Parathyroid adenoma (tissue), 2 donors: ENCODE measurements at regions not wholly inside any gene's neighbourhood (a gene's known extent, or its start where the extent isn't known, plus 50 kb on each side); places are given as distances from the start of the nearest gene placed in this dataset.

Source experiments
- H2AFZ ChIP-seq: fragments of 300-600 bp; sonication (generic); one replicate; pipeline ENCODE4 v1.7.0; 2017; ENCODE audit warnings: antibody characterized with exemption, mild to moderate bottlenecking
- H3K27ac ChIP-seq: fragments of 300-600 bp; sonication (generic); one replicate; pipeline ENCODE4 v1.7.0; 2017
- H3K27me3 ChIP-seq: fragments of 300-600 bp; sonication (generic); one replicate; pipeline ENCODE4 v1.7.0; 2017; ENCODE audit warnings: low read length; ENCODE audit not compliant: control insufficient read depth, insufficient read depth
- H3K36me3 ChIP-seq: fragments of 300-600 bp; sonication (generic); one replicate; pipeline ENCODE4 v1.7.0; 2017; ENCODE audit warnings: low read length; ENCODE audit not compliant: control insufficient read depth, insufficient read depth
- H3K4me1 ChIP-seq: fragments of 300-600 bp; sonication (generic); one replicate; pipeline ENCODE4 v1.7.0; 2017; ENCODE audit warnings: control low read depth
- H3K4me2 ChIP-seq: fragments of 300-600 bp; sonication (generic); one replicate; pipeline ENCODE4 v1.7.0; 2017; ENCODE audit warnings: low read length
- H3K4me3 ChIP-seq: fragments of 300-600 bp; sonication (generic); one replicate; pipeline ENCODE4 v1.7.0; 2017; ENCODE audit warnings: low read depth, low read length
- H3K79me2 ChIP-seq: fragments of 300-600 bp; sonication (generic); one replicate; pipeline ENCODE4 v1.7.0; 2017; ENCODE audit warnings: control low read depth
- H3K9ac ChIP-seq: fragments of 300-600 bp; sonication (generic); one replicate; pipeline ENCODE4 v1.7.0; 2017; ENCODE audit warnings: mild to moderate bottlenecking
- H3K9me3 ChIP-seq: fragments of 300-600 bp; sonication (generic); one replicate; pipeline ENCODE4 v1.7.0; 2017; ENCODE audit warnings: low read length; ENCODE audit not compliant: control insufficient read depth
- TF ChIP-seq, protein P1 (sequence below): fragments of 300-600 bp; sonication (generic); IDR thresholded peaks from one replicate; pipeline ENCODE4 v1.7.0; 2017; ENCODE audit warnings: antibody characterized with exemption, mild to moderate bottlenecking
- donor health status: primary hyperparathyroidism.

DNA sequence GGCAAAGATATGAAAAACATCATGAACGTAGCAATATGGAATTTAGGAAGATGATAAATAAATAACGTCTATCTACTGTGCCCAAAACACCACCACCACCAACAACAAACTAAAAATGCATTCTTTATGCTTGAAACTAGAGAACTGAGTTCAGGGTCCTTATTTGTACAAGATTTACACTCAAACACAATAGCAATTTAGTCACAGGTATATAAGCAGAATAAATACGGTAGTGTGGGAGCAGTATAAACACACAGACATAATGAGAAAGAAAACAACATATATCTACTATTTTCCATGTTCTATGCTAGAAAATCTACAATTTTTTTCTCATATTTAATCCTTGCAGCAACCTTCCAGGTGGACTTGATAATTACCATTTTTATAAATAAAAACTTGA is 64.3 kb downstream of the ARL4A start:
- Histone ChIP-seq H3K4me1 (no peaks in the 10 kb centered on the region), H3K27me3 (no peaks in the 10 kb centered on the region), H3K9me3 (no peaks in the 10 kb centered on the region), H2AFZ (no peak overlapping the region), H3K9ac (no peak overlapping the region), H3K27ac (no peak overlapping the region), H3K4me2 (no peak overlapping the region), H3K4me3 (no peak overlapping the region), H3K36me3 (no peaks in the 10 kb centered on the region), H3K79me2 (no peaks in the 10 kb centered on the region)
- TF ChIP-seq, protein P1, sequence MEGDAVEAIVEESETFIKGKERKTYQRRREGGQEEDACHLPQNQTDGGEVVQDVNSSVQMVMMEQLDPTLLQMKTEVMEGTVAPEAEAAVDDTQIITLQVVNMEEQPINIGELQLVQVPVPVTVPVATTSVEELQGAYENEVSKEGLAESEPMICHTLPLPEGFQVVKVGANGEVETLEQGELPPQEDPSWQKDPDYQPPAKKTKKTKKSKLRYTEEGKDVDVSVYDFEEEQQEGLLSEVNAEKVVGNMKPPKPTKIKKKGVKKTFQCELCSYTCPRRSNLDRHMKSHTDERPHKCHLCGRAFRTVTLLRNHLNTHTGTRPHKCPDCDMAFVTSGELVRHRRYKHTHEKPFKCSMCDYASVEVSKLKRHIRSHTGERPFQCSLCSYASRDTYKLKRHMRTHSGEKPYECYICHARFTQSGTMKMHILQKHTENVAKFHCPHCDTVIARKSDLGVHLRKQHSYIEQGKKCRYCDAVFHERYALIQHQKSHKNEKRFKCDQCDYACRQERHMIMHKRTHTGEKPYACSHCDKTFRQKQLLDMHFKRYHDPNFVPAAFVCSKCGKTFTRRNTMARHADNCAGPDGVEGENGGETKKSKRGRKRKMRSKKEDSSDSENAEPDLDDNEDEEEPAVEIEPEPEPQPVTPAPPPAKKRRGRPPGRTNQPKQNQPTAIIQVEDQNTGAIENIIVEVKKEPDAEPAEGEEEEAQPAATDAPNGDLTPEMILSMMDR = no peak

GRCh38 chr7:12754179-12754578 is 66.7 kb downstream of the ARL4A start:
- Histone ChIP-seq H3K27ac (no peak overlapping the region), H3K4me2 (no peak overlapping the region), H3K9ac (no peak overlapping the region), H3K4me3 (no peak overlapping the region), H3K9me3 (no peaks in the 10 kb centered on the region), H2AFZ (no peak overlapping the region), H3K27me3 (no peaks in the 10 kb centered on the region), H3K79me2 (no peaks in the 10 kb centered on the region), H3K4me1 (no peaks in the 10 kb centered on the region), H3K36me3 (no peaks in the 10 kb centered on the region)
- TF ChIP-seq, protein P1 = no peak

- TF ChIP-seq, protein P1 = no peak
- no peak overlapping the region for H2AFZ ChIP-seq
- no peaks in the 10 kb centered on the region for H3K27me3 ChIP-seq
- no peaks in the 10 kb centered on the region for H3K36me3 ChIP-seq
- no peaks in the 10 kb centered on the region for H3K9me3 ChIP-seq
- H3K4me3 ChIP-seq = no peak overlapping the region
- no peak overlapping the region for H3K4me2 ChIP-seq
- no peak overlapping the region for H3K9ac ChIP-seq
- H3K4me1 ChIP-seq = no peaks in the 10 kb centered on the region
- no peaks in the 10 kb centered on the region for H3K79me2 ChIP-seq
- H3K27ac ChIP-seq = no peak overlapping the region
These were observed 69.4 kb downstream of the ARL4A start for GRCh38 chr7:12756821-12757220.

- TF ChIP-seq, protein P1 = no peak
- Histone ChIP-seq H3K4me3 (no peak overlapping the region), H3K36me3 (no peaks in the 10 kb centered on the region), H2AFZ (no peak overlapping the region), H3K9me3 (no peaks in the 10 kb centered on the region), H3K4me1 (no peaks in the 10 kb centered on the region), H3K9ac (no peak overlapping the region), H3K4me2 (no peak overlapping the region), H3K27ac (no peak overlapping the region), H3K27me3 (no peaks in the 10 kb centered on the region), H3K79me2 (no peaks in the 10 kb centered on the region)
These were observed 70.0 kb downstream of the ARL4A start for GRCh38 chr7:12757443-12757842.

DNA sequence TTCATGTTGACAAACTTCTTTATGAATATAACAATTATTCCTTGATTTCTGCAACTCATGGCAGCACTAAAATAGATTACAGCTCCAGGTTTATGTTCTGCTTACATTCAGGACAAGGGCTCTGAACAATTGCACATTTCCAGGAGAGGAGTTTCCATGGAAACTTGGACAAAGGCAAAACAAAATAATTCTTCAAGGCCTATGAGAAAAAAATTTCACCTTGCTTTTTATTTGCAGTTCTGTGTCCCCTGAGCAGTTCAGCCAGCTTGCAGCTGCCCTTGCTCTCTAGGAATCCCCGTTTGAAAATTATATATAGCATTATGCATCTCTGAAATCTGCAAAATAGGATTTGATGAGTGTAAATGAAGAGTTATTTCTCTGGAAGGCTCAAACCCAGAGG is 71.7 kb downstream of the ARL4A start:
- Histone ChIP-seq H3K79me2 (no peaks in the 10 kb centered on the region), H3K4me1 (no peaks in the 10 kb centered on the region), H3K27ac (no peak overlapping the region), H2AFZ (no peak overlapping the region), H3K4me2 (no peak overlapping the region), H3K9me3 (no peaks in the 10 kb centered on the region), H3K9ac (no peak overlapping the region), H3K4me3 (no peak overlapping the region), H3K27me3 (no peaks in the 10 kb centered on the region), H3K36me3 (no peaks in the 10 kb centered on the region)
- TF ChIP-seq, protein P1 = no peak
